T-helper 2 cell treated with Interferon-gamma antibody and Interleukin-4, amounts not matched to agents 100 ng/mL and 5 ng/mL, for 36 hours (primary cell): ENCODE measurements at regions not wholly inside any gene's neighbourhood (a gene's known extent, or its start where the extent isn't known, plus 50 kb on each side); places are given as distances from the start of the nearest gene placed in this dataset.

Experiments used
- intact Hi-C: fragments of 100-400 bp; cut with micrococcal nuclease; formaldehyde crosslinking; loops from one replicate; pipeline ENCODE4 v1.15.1; 2023

GRCh38 chr5:98108497-98108896 is 665.0 kb upstream of the RGMB start:
- intact Hi-C loops = no loop called here

GRCh38 chr5:98109561-98110006 is 663.9 kb upstream of the RGMB start:
- intact Hi-C loops = no loop called here

GRCh38 chr5:98110282-98110691 is 663.2 kb upstream of the RGMB start:
- intact Hi-C loops = no loop called here

- intact Hi-C loops = no loop called here
Observed at GRCh38 chr5:98110791-98111190, 662.7 kb upstream of the RGMB start.

- intact Hi-C loops = no loop called here
Observed at GRCh38 chr5:98111686-98112085, 661.8 kb upstream of the RGMB start.

- intact Hi-C loops = no loop called here
Observed at GRCh38 chr5:98121036-98121936, 652.2 kb upstream of the RGMB start.

GRCh38 chr5:98128271-98128670 is 645.2 kb upstream of the RGMB start:
- intact Hi-C loops = no loop called here

GRCh38 chr5:98128846-98129245 is 644.6 kb upstream of the RGMB start:
- intact Hi-C loops = no loop called here

GRCh38 chr5:98130261-98131035 is 643.0 kb upstream of the RGMB start:
- intact Hi-C loops = no loop called here

GRCh38 chr5:98144116-98144515 is 629.3 kb upstream of the RGMB start:
- intact Hi-C loops = no loop called here

- intact Hi-C loops = no loop called here
Observed at GRCh38 chr5:98144710-98145109, 628.8 kb upstream of the RGMB start.

GRCh38 chr5:98157368-98157767 is 616.1 kb upstream of the RGMB start:
- intact Hi-C loops = no loop called here

GRCh38 chr5:98158440-98158839 is 615.0 kb upstream of the RGMB start:
- intact Hi-C loops = no loop called here

- intact Hi-C loops = no loop called here
Observed at GRCh38 chr5:98163796-98164493, 609.5 kb upstream of the RGMB start.

GRCh38 chr5:98168871-98169270 is 604.6 kb upstream of the RGMB start:
- intact Hi-C loops = no loop called here

GRCh38 chr5:98170994-98171393 is 602.5 kb upstream of the RGMB start:
- intact Hi-C loops = no loop called here

GRCh38 chr5:98173334-98173733 is 600.1 kb upstream of the RGMB start:
- intact Hi-C loops = no loop called here

GRCh38 chr5:98175474-98175873 is 598.0 kb upstream of the RGMB start:
- intact Hi-C loops = no loop called here

GRCh38 chr5:98179791-98180755 is 593.4 kb upstream of the RGMB start:
- intact Hi-C loops = no loop called here

- intact Hi-C loops = no loop called here
Observed at GRCh38 chr5:98186128-98186527, 587.3 kb upstream of the RGMB start.

- intact Hi-C loops = no loop called here
Observed at GRCh38 chr5:98187945-98188344, 585.5 kb upstream of the RGMB start.
